Activated CD4-positive, alpha-beta T cell treated with anti-CD3 and anti-CD28 coated beads, Interleukin-2, Interleukin-6, amounts not matched to agents 100 ng/mL and 50 ng/mL, durations not matched to agents 16 hours and 8 hours (primary cell): ENCODE measurements at regions not wholly inside any gene's neighbourhood (a gene's known extent, or its start where the extent isn't known, plus 50 kb on each side); places are given as distances from the start of the nearest gene placed in this dataset.

Experiments used
- DNase-seq: peaks from one replicate; pipeline ENCODE4 v3.0.0-alpha.2; 2020

- DNase-seq = no peak
Measured at GRCh38 chr9:12934545-12935272, 159.9 kb downstream of the LURAP1L start.

GRCh38 chr9:12935714-12936113, 160.9 kb downstream of the LURAP1L start:
- no peak for DNase-seq

- DNase-seq = no peak
Measured at GRCh38 chr9:12954441-12954840, 179.6 kb downstream of the LURAP1L start.

- DNase-seq = no peak
Measured at GRCh38 chr9:12955510-12956163, 180.8 kb downstream of the LURAP1L start.

- no peak for DNase-seq
Measured at GRCh38 chr9:12956261-12956660, 181.4 kb downstream of the LURAP1L start.

- no peak for DNase-seq
Measured at GRCh38 chr9:12956805-12957204, 182.0 kb downstream of the LURAP1L start.

GRCh38 chr9:12958279-12958678, 183.5 kb downstream of the LURAP1L start:
- DNase-seq = no peak

- DNase-seq = no peak
Measured at GRCh38 chr9:12958708-12959107, 183.9 kb downstream of the LURAP1L start.

GRCh38 chr9:12961276-12961809, 186.5 kb downstream of the LURAP1L start:
- no peak for DNase-seq

GRCh38 chr9:12963537-12963936, 188.7 kb downstream of the LURAP1L start:
- no peak for DNase-seq

- no peak for DNase-seq
Measured at GRCh38 chr9:12964271-12964670, 189.5 kb downstream of the LURAP1L start.

GRCh38 chr9:12965303-12965702, 190.5 kb downstream of the LURAP1L start:
- DNase-seq = no peak

- no peak for DNase-seq
Measured at GRCh38 chr9:12968093-12968492, 193.3 kb downstream of the LURAP1L start.

GRCh38 chr9:12972608-12973589, 198.1 kb downstream of the LURAP1L start:
- no peak for DNase-seq

- no peak for DNase-seq
Measured at GRCh38 chr9:12973710-12974109, 198.9 kb downstream of the LURAP1L start.

- no peak for DNase-seq
Measured at GRCh38 chr9:12974671-12975070, 199.9 kb downstream of the LURAP1L start.

- no peak for DNase-seq
Measured at GRCh38 chr9:12975496-12975895, 200.7 kb downstream of the LURAP1L start.

GRCh38 chr9:12980085-12980851, 205.4 kb downstream of the LURAP1L start:
- no peak for DNase-seq

GRCh38 chr9:12988258-12988657, 213.4 kb downstream of the LURAP1L start:
- DNase-seq = no peak

GRCh38 chr9:12989669-12990068, 214.8 kb downstream of the LURAP1L start:
- no peak for DNase-seq

- DNase-seq = no peak
Measured at GRCh38 chr9:12993466-12993865, 218.6 kb downstream of the LURAP1L start.

- no peak for DNase-seq
Measured at GRCh38 chr9:12997009-12997408, 222.2 kb downstream of the LURAP1L start.
